ENCODE measurements at regions not wholly inside any gene's neighbourhood (a gene's known extent, or its start where the extent isn't known, plus 50 kb on each side); places are given as distances from the start of the nearest gene placed in this dataset.
"Not testable (repeated sequence)": the region's sequence is repeated elsewhere in the genome, so short reads cannot be mapped to it uniquely, and the experiment has no call there.

DNA sequence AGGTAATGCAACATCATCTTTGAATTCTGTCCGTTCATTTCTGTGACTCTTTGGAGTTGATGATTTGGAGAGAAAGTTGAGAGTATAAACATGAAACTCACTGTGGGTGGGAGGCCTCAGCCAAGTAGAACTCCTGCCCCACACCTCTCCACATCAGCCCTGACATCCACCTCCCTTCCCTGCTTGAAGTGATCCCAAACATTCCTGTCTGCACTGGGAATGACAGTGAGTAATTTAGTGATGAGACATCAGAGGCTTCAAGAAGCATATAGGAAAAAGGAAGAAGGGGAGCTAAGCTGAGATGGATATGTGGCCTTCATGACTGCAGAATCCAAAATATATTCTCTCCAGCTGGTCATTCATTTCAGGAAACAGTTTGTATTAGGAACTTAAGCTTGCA lies 151.8 kb downstream of the SPATA18 start:
- H3K27me3 ChIP-seq (ENCODE audit: insufficient read depth, poor library complexity, severe bottlenecking) = no peaks in the 10 kb centered on the region
- TF ChIP-seq GABPA (IDR thresholded peaks at IDR 0.05; ENCODE audit: low read depth) (no peak), POLR2AphosphoS5 (IDR thresholded peaks at IDR 0.05; ENCODE audit: low read depth) (no peak)
- TF ChIP-seq, protein P1, sequence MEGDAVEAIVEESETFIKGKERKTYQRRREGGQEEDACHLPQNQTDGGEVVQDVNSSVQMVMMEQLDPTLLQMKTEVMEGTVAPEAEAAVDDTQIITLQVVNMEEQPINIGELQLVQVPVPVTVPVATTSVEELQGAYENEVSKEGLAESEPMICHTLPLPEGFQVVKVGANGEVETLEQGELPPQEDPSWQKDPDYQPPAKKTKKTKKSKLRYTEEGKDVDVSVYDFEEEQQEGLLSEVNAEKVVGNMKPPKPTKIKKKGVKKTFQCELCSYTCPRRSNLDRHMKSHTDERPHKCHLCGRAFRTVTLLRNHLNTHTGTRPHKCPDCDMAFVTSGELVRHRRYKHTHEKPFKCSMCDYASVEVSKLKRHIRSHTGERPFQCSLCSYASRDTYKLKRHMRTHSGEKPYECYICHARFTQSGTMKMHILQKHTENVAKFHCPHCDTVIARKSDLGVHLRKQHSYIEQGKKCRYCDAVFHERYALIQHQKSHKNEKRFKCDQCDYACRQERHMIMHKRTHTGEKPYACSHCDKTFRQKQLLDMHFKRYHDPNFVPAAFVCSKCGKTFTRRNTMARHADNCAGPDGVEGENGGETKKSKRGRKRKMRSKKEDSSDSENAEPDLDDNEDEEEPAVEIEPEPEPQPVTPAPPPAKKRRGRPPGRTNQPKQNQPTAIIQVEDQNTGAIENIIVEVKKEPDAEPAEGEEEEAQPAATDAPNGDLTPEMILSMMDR (IDR thresholded peaks at IDR 0.05; ENCODE audit: insufficient read depth, low read length) = no peak
- H3K27ac ChIP-seq (replicated peaks) = no peak overlapping the region
- no peak overlapping the region for H3K4me3 ChIP-seq (replicated peaks; ENCODE audit: insufficient read depth, low read length)
- no peak for DNase-seq (ENCODE audit: low read depth in 1 of 2, low spot score in 1 of 2)

DNA sequence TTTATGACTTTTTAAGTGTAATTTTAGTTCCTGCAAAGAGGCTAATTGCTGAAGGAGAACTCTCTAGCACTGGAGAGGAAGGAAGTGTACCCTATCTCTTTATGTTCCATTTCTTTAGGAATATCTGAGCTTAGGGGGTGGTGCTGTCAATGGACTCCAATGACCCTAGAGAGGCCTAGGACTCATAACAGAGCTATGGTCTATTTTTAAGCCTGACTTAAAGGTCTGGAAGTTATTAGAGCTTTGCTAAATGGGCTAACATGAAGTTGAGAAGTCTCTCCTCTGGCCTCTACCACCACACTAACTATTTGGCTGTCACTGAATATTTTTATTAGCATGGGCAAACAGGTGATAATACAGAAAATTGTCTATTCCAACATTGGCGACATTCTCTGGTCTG lies 152.2 kb downstream of the SPATA18 start:
- H3K4me3 ChIP-seq (replicated peaks; ENCODE audit: insufficient read depth, low read length) = no peak overlapping the region
- TF ChIP-seq POLR2AphosphoS5 (IDR thresholded peaks at IDR 0.05; ENCODE audit: low read depth) (no peak), SPI1 (IDR thresholded peaks at IDR 0.05; ENCODE audit: borderline replicate concordance, low read depth) (no peak), GABPA (IDR thresholded peaks at IDR 0.05; ENCODE audit: low read depth) (no peak)
- TF ChIP-seq, protein P1 (IDR thresholded peaks at IDR 0.05; ENCODE audit: insufficient read depth, low read length) = no peak
- TF ChIP-seq, protein P2, sequence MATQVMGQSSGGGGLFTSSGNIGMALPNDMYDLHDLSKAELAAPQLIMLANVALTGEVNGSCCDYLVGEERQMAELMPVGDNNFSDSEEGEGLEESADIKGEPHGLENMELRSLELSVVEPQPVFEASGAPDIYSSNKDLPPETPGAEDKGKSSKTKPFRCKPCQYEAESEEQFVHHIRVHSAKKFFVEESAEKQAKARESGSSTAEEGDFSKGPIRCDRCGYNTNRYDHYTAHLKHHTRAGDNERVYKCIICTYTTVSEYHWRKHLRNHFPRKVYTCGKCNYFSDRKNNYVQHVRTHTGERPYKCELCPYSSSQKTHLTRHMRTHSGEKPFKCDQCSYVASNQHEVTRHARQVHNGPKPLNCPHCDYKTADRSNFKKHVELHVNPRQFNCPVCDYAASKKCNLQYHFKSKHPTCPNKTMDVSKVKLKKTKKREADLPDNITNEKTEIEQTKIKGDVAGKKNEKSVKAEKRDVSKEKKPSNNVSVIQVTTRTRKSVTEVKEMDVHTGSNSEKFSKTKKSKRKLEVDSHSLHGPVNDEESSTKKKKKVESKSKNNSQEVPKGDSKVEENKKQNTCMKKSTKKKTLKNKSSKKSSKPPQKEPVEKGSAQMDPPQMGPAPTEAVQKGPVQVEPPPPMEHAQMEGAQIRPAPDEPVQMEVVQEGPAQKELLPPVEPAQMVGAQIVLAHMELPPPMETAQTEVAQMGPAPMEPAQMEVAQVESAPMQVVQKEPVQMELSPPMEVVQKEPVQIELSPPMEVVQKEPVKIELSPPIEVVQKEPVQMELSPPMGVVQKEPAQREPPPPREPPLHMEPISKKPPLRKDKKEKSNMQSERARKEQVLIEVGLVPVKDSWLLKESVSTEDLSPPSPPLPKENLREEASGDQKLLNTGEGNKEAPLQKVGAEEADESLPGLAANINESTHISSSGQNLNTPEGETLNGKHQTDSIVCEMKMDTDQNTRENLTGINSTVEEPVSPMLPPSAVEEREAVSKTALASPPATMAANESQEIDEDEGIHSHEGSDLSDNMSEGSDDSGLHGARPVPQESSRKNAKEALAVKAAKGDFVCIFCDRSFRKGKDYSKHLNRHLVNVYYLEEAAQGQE (IDR thresholded peaks at IDR 0.05; ENCODE audit: insufficient replicate concordance, low read depth) = no peak
- no peaks in the 10 kb centered on the region for H3K27me3 ChIP-seq (ENCODE audit: insufficient read depth, poor library complexity, severe bottlenecking)
- no peak for DNase-seq (ENCODE audit: low read depth in 1 of 2, low spot score in 1 of 2)
- no peak overlapping the region for H3K27ac ChIP-seq (replicated peaks)

GRCh38 chr4:52204921-52205320 lies 153.8 kb downstream of the SPATA18 start:
- DNase-seq (ENCODE audit: low read depth in 1 of 2, low spot score in 1 of 2) = no peak

DNA sequence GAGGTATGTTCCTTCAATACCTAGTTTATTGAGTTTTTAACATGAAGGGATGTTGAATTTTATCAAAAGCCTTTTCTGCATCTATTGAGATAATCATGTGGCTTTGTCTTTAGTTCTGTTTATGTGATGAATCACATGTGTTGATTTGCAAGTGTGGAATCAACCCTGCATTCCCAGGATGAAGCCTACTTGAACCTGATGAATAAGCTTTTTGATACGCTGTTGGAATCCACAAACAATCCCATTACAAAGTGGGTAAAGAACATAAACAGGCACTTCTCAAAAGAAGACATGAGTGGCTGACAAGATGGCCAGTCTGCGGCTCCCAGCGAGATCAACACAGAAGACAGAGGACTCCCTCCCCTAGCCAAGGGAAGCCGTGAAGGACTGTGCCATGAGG lies 156.0 kb downstream of the SPATA18 start:
- H3K27me3 ChIP-seq (ENCODE audit: insufficient read depth, poor library complexity, severe bottlenecking); DNase-seq (ENCODE audit: low read depth in 1 of 2, low spot score in 1 of 2); H3K27ac ChIP-seq (replicated peaks); H3K4me3 ChIP-seq (replicated peaks; ENCODE audit: insufficient read depth, low read length): not testable (repeated sequence)

More at GRCh38 chr4:52204921-52205320, 153.8 kb downstream of the SPATA18 start:
- no peaks in the 10 kb centered on the region for H3K27me3 ChIP-seq (ENCODE audit: insufficient read depth, poor library complexity, severe bottlenecking)
- H3K27ac ChIP-seq (replicated peaks) = no peak overlapping the region
- H3K4me3 ChIP-seq (replicated peaks; ENCODE audit: insufficient read depth, low read length) = no peak overlapping the region
- TF ChIP-seq GABPA (IDR thresholded peaks at IDR 0.05; ENCODE audit: low read depth) = no peak
- no peak for TF ChIP-seq SPI1 (IDR thresholded peaks at IDR 0.05; ENCODE audit: borderline replicate concordance, low read depth)
- TF ChIP-seq, protein P1 (IDR thresholded peaks at IDR 0.05; ENCODE audit: insufficient read depth, low read length) = no peak
- no peak for TF ChIP-seq POLR2AphosphoS5 (IDR thresholded peaks at IDR 0.05; ENCODE audit: low read depth)
- TF ChIP-seq, protein P2 (IDR thresholded peaks at IDR 0.05; ENCODE audit: insufficient replicate concordance, low read depth) = no peak
